Neural cell (in vitro differentiated cells): ENCODE measurements at regions not wholly inside any gene's neighbourhood (a gene's known extent, or its start where the extent isn't known, plus 50 kb on each side); places are given as distances from the start of the nearest gene placed in this dataset.

Source experiments
- H2AFZ ChIP-seq: fragments of 200-600, 300-800 bp; sonication (generic), shearing (Covaris generic); 2 replicates; pipeline ENCODE4 v1.6.0; 2014; ENCODE audit warnings: low read depth, mild to moderate bottlenecking, antibody characterized with exemption, low read length, moderate library complexity
- H3F3A ChIP-seq: fragments of 200-600 bp; shearing (Covaris generic); 2 replicates; pipeline ENCODE4 v1.6.1; 2016; ENCODE audit warnings: mild to moderate bottlenecking, moderate library complexity, mixed read lengths, antibody characterized with exemption, low read length; ENCODE audit not compliant: insufficient read depth, poor library complexity, severe bottlenecking
- H3K27ac ChIP-seq: fragments of 200-600, 300-800 bp; sonication (generic), shearing (Covaris generic); 2 replicates; pipeline ENCODE4 v1.5.1; 2014; ENCODE audit warnings: mild to moderate bottlenecking, low read length, moderate library complexity
- H3K27me3 ChIP-seq: fragments of 300-800, 200-600 bp; sonication (generic), shearing (Covaris generic); 2 replicates; pipeline ENCODE4 v1.6.0; 2014; ENCODE audit warnings: mild to moderate bottlenecking, low read depth, low read length, moderate library complexity; ENCODE audit not compliant: insufficient read depth
- H3K36me3 ChIP-seq: fragments of 300-800, 200-600 bp; sonication (generic), shearing (Covaris generic); 2 replicates; pipeline ENCODE4 v1.5.1; 2014; ENCODE audit warnings: mild to moderate bottlenecking, antibody characterized with exemption, low read length, moderate library complexity; ENCODE audit not compliant: insufficient read depth
- H3K4me2 ChIP-seq: fragments of 300-800, 200-600 bp; sonication (generic), shearing (Covaris generic); 2 replicates; pipeline ENCODE4 v1.6.0; 2014; ENCODE audit warnings: mild to moderate bottlenecking, low read length
- H3K4me3 ChIP-seq: fragments of 300-800, 200-600 bp; sonication (generic), shearing (Covaris generic); 2 replicates; pipeline ENCODE4 v1.5.1; 2014; ENCODE audit warnings: mild to moderate bottlenecking, low read length, moderate library complexity
- H3K79me2 ChIP-seq: fragments of 200-600 bp; shearing (Covaris generic); replicated peaks from 2 replicates; pipeline ENCODE4 v1.6.0; 2014; ENCODE audit warnings: mild to moderate bottlenecking, low read length, moderate library complexity; ENCODE audit not compliant: insufficient read depth
- H3K9ac ChIP-seq: fragments of 300-800, 200-600 bp; sonication (generic), shearing (Covaris generic); 2 replicates; pipeline ENCODE4 v1.6.1; 2016; ENCODE audit warnings: mild to moderate bottlenecking, low read length, mixed read lengths
- H3K9me2 ChIP-seq: fragments of 200-600 bp; shearing (Covaris generic); 2 replicates; pipeline ENCODE4 v1.6.1; 2016; ENCODE audit warnings: mild to moderate bottlenecking, low read length, mixed read lengths; ENCODE audit not compliant: insufficient read depth
- H3K9me3 ChIP-seq: fragments of 200-600, 300-800 bp; sonication (generic), shearing (Covaris generic); 2 replicates; pipeline ENCODE4 v1.6.1; 2016; ENCODE audit warnings: mild to moderate bottlenecking, mixed run types, low read length, moderate library complexity, mixed read lengths
- H4K20me1 ChIP-seq: fragments of 200-600 bp; shearing (Covaris generic); 2 replicates; pipeline ENCODE4 v1.6.1; 2016; ENCODE audit warnings: mild to moderate bottlenecking, mixed run types; ENCODE audit not compliant: insufficient read depth
- CTCF ChIP-seq: fragments of 450-650 bp; IDR thresholded peaks from 2 replicates; pipeline ENCODE4 v1.5.1; 2014; ENCODE audit warnings: antibody characterized with exemption, mild to moderate bottlenecking, moderate library complexity; ENCODE audit not compliant: poor library complexity, severe bottlenecking
- EP300 ChIP-seq: fragments of 450-650 bp; conservative IDR thresholded peaks from 2 replicates; pipeline ENCODE4 v1.6.1; 2014; ENCODE audit warnings: antibody characterized with exemption, mild to moderate bottlenecking, moderate library complexity; ENCODE audit not compliant: poor library complexity, severe bottlenecking
- EZH2 ChIP-seq: fragments of 200-600, 300-800 bp; shearing (Covaris generic), sonication (generic); IDR thresholded peaks from 2 replicates; pipeline ENCODE4 v1.6.1; 2014; ENCODE audit warnings: antibody characterized with exemption, low read length, borderline replicate concordance, mild to moderate bottlenecking; ENCODE audit not compliant: insufficient read depth, poor library complexity, severe bottlenecking
- MXI1 ChIP-seq: fragments of 450-650 bp; conservative IDR thresholded peaks from 2 replicates; pipeline ENCODE4 v1.6.1; 2014; ENCODE audit warnings: antibody characterized with exemption, mild to moderate bottlenecking; ENCODE audit not compliant: poor library complexity, severe bottlenecking
- POLR2AphosphoS5 ChIP-seq: IDR thresholded peaks from 2 replicates; pipeline ENCODE4 v1.6.1; 2012
- RAD21 ChIP-seq: fragments of 450-650 bp; conservative IDR thresholded peaks from 2 replicates; pipeline ENCODE4 v1.6.1; 2014; ENCODE audit warnings: antibody characterized with exemption, mild to moderate bottlenecking, moderate library complexity
- REST ChIP-seq: IDR thresholded peaks from 2 replicates; pipeline ENCODE4 v1.6.1; 2012; ENCODE audit warnings: borderline replicate concordance
- SMC3 ChIP-seq: fragments of 450-650 bp; conservative IDR thresholded peaks from 2 replicates; pipeline ENCODE4 v1.6.1; 2014; ENCODE audit warnings: antibody characterized with exemption, mild to moderate bottlenecking, moderate library complexity; ENCODE audit not compliant: poor library complexity
- TAF1 ChIP-seq: IDR thresholded peaks from 2 replicates; pipeline ENCODE4 v1.6.1; 2012; ENCODE audit warnings: low read depth

DNA sequence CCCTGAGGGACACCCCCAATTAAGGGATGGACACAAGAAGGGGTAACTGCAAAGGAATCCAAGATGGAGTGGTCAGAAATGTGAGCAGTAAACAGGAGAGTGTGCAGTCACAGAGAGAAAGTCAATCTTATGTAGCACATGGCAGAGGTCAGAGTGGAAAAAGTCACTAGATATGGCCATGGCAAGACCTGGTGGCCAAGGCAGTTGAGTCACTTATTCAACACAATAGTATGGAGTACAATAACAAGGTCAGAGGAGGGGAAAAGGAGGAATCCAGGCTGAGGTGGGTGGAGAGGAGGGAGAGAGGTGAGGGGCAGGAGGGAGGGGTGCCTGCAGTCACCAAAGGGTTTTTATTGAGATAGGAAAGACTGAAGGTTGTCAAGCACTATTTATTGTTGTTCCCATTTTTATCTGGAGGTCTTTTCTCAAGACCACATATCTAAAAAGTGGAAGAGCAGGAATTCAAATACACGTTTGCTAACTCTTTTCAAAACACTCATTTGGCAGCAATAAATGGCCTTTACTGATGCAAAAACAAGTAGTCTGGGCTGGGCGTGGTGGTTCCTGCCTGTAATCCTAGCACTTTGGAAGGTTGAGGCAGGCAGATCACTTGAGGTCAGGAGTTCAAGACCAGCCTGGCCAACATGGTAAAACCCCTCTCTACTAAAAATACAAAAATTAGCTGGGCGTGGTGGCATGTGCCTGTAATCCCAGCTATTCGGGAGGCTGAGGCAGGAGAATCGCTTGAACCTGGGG is 53.3 kb upstream of the ARHGEF3 start:
- Histone ChIP-seq H3F3A (no peaks in the 10 kb centered on the region), H3K79me2 (no peaks in the 10 kb centered on the region), H2AFZ (no peak overlapping the region), H3K4me3 (no peak overlapping the region), H3K9ac (no peak overlapping the region), H4K20me1 (no peaks in the 10 kb centered on the region), H3K36me3 (no peaks in the 10 kb centered on the region), H3K27ac (no peak overlapping the region), H3K27me3 (no peaks in the 10 kb centered on the region), H3K4me2 (no peak overlapping the region), H3K9me3 (no peaks in the 10 kb centered on the region), H3K9me2 (no peaks in the 10 kb centered on the region)
- TF ChIP-seq RAD21 (no peak), POLR2AphosphoS5 (no peak), REST (no peak), SMC3 (no peak), EZH2 (no peak), EP300 (no peak), CTCF (no peak), TAF1 (no peak), MXI1 (no peak)

- Histone ChIP-seq H3K9me2 (no peaks in the 10 kb centered on the region), H3K4me2 (no peak overlapping the region), H3K27me3 (no peaks in the 10 kb centered on the region), H3F3A (no peaks in the 10 kb centered on the region), H3K4me3 (no peak overlapping the region), H3K9ac (no peak overlapping the region), H3K36me3 (no peaks in the 10 kb centered on the region), H4K20me1 (no peaks in the 10 kb centered on the region), H3K27ac (no peak overlapping the region), H3K9me3 (no peaks in the 10 kb centered on the region), H3K79me2 (no peaks in the 10 kb centered on the region), H2AFZ (no peak overlapping the region)
- TF ChIP-seq RAD21 (no peak), SMC3 (no peak), POLR2AphosphoS5 (no peak), EP300 (no peak), REST (no peak), EZH2 (no peak), TAF1 (no peak), MXI1 (no peak), CTCF (no peak)
These were observed 50.5 kb upstream of the ARHGEF3 start for GRCh38 chr3:56851966-56852884.
